DOHH2 (cell line): ENCODE measurements at regions not wholly inside any gene's neighbourhood (a gene's known extent, or its start where the extent isn't known, plus 50 kb on each side); places are given as distances from the start of the nearest gene placed in this dataset.

ENCODE experiments used
- CTCF ChIP-seq: fragments of 200-600 bp; sonication (generic); IDR thresholded peaks from one replicate; pipeline ENCODE4 v1.5.1; 2014; ENCODE audit warnings: antibody characterized with exemption, mild to moderate bottlenecking, low read depth, low read length; ENCODE audit not compliant: poor library complexity, severe bottlenecking
- EZH2phosphoT487 ChIP-seq: fragments of 200-600 bp; sonication (generic); IDR thresholded peaks from 2 replicates; pipeline ENCODE4 v1.6.1; 2017; ENCODE audit warnings: borderline replicate concordance, mild to moderate bottlenecking, antibody characterized with exemption, low read length, moderate library complexity, mixed read lengths

GRCh38 chr2:37830636-37831035 lies 94.5 kb upstream of the RMDN2 start:
- no peak for TF ChIP-seq CTCF
- TF ChIP-seq EZH2phosphoT487: no peak
